Endothelial cell of umbilical vein (primary cell): ENCODE measurements at regions not wholly inside any gene's neighbourhood (a gene's known extent, or its start where the extent isn't known, plus 50 kb on each side); places are given as distances from the start of the nearest gene placed in this dataset.
A peak's percentile ranks its signal among the peaks of the same experiment; 100 is the strongest.
"Not testable (repeated sequence)": the region's sequence is repeated elsewhere in the genome, so short reads cannot be mapped to it uniquely, and the experiment has no call there.

ENCODE experiments used
- BruUV-seq: library from RNA; stranded (reverse); fragments of 400-500 nt; replicated peaks from 2 replicates; lab custom pipeline; 2021; lab: Mats Ljungman, UMichigan
- CTCF ChIA-PET: fragments of 300-600, 350-600 bp; sonication (Branson Sonifier 250); formaldehyde crosslinking; loops from one replicate; lab custom pipeline; 2021; ENCODE audit warnings: antibody characterized with exemption, inconsistent platforms; lab: Charles Lee
- POLR2A ChIA-PET: fragments of 300-600, 350-600 bp; sonication (Branson Sonifier 250); formaldehyde crosslinking; loops from one replicate; lab custom pipeline; 2021; ENCODE audit warnings: antibody characterized with exemption, inconsistent platforms; lab: Charles Lee
- DNase-seq: peaks from one replicate; pipeline ENCODE4 v3.0.0-alpha.2; 2011; ENCODE audit warnings: low read depth, low spot score
- FAIRE-seq: peaks from 2 replicates; lab custom pipeline; 2011; peaks lifted over from hg19 to GRCh38; lab: Jason Lieb, UNC
- H2AFZ ChIP-seq: 2 replicates; pipeline ENCODE4 v1.6.0; 2012; ENCODE audit warnings: low read depth, low read length, control low read depth, inconsistent platforms
- H3K27ac ChIP-seq: 2 replicates; pipeline ENCODE4 v1.5.1; 2011; ENCODE audit warnings: low read depth, mild to moderate bottlenecking, control low read depth, low read length, moderate library complexity; ENCODE audit not compliant: insufficient read depth
- H3K27me3 ChIP-seq, 2 experiments: 2 replicates each; pipeline versions ENCODE4 v1.6.0 to v1.6.1; 2011; ENCODE audit warnings: low read length in 2 of 2, mixed read lengths in 1 of 2; ENCODE audit not compliant: control insufficient read depth in 2 of 2, insufficient read depth in 2 of 2
- H3K36me3 ChIP-seq, 2 experiments: 2 replicates in 1 of 2; 3 replicates in 1 of 2; pipeline ENCODE4 v1.5.1; 2011; ENCODE audit warnings: low read length in 2 of 2, mild to moderate bottlenecking in 1 of 2, moderate library complexity in 1 of 2; ENCODE audit not compliant: control insufficient read depth in 2 of 2, insufficient read depth in 2 of 2; ENCODE audit errors: extremely low read depth in 1 of 2
- H3K4me1 ChIP-seq: 3 replicates; pipeline ENCODE4 v1.5.1; 2011; ENCODE audit warnings: mild to moderate bottlenecking, low read length; ENCODE audit not compliant: control insufficient read depth, insufficient read depth; ENCODE audit errors: extremely low read depth
- H3K4me2 ChIP-seq: 2 replicates; pipeline ENCODE4 v1.6.1; 2011; ENCODE audit warnings: low read length, control low read depth, mixed read lengths; ENCODE audit not compliant: insufficient read depth
- H3K4me3 ChIP-seq, 3 experiments: fragments of 200-600 bp in 1 of 3; sonication (generic), shearing (Covaris generic) in 1 of 3; replicated peaks in 1 of 3; 2 replicates each; pipeline ENCODE4 v1.5.1; 2011 to 2016; ENCODE audit warnings: control low read depth in 3 of 3, low read length in 3 of 3, mild to moderate bottlenecking in 2 of 3, inconsistent platforms in 1 of 3, low read depth in 1 of 3, moderate library complexity in 1 of 3; ENCODE audit not compliant: insufficient read depth in 1 of 3
- H3K79me2 ChIP-seq: 2 replicates; pipeline ENCODE4 v1.6.0; 2012; ENCODE audit warnings: low read length, inconsistent platforms; ENCODE audit not compliant: control insufficient read depth, insufficient read depth
- H3K9ac ChIP-seq: replicated peaks from 2 replicates; pipeline ENCODE3; 2011; ENCODE audit warnings: low read length, control low read depth; ENCODE audit not compliant: insufficient read depth; ENCODE audit errors: extremely low read depth
- H3K9me1 ChIP-seq: replicated peaks from 3 replicates; pipeline ENCODE4 v1.6.0; 2011; ENCODE audit warnings: mild to moderate bottlenecking, low read length; ENCODE audit not compliant: control insufficient read depth, insufficient read depth; ENCODE audit errors: extremely low read depth
- H3K9me3 ChIP-seq: replicated peaks from 2 replicates; pipeline ENCODE4 v1.5.1; 2012; ENCODE audit warnings: low read length, inconsistent platforms; ENCODE audit not compliant: control insufficient read depth, insufficient read depth
- H4K20me1 ChIP-seq: replicated peaks from 2 replicates; pipeline ENCODE3; 2011; ENCODE audit warnings: mild to moderate bottlenecking, low read length; ENCODE audit not compliant: control insufficient read depth, insufficient read depth; ENCODE audit errors: extremely low read depth
- CTCF ChIP-seq, 2 donors: IDR thresholded peaks; 1 replicate in 1 of 2; 2 replicates in 1 of 2; pipeline ENCODE4 v1.5.1; 2011; ENCODE audit warnings: low read length in 2 of 2, mild to moderate bottlenecking in 2 of 2, moderate library complexity in 2 of 2, control low read depth in 1 of 2, inconsistent platforms in 1 of 2, low read depth in 1 of 2; ENCODE audit not compliant: insufficient read depth in 1 of 2; ENCODE audit errors: extremely low read depth in 1 of 2
- POLR2A ChIP-seq: IDR thresholded peaks from 2 replicates; pipeline ENCODE4 v1.6.1; 2012; ENCODE audit warnings: low read depth, mild to moderate bottlenecking, control low read depth, low read length
- dilution Hi-C: fragments of 300-500 bp; cut with MboI; formaldehyde crosslinking; loops from one replicate; pipeline ENCODE4 v1.15.0; 2019; ENCODE audit warnings: low sequenced_read_pairs; ENCODE audit not compliant: extremely low pct_ligation_motif_present
- intact Hi-C: fragments of 100-400 bp; cut with micrococcal nuclease; formaldehyde crosslinking; loops from one replicate; pipeline ENCODE4 v1.10.0; 2022

DNA sequence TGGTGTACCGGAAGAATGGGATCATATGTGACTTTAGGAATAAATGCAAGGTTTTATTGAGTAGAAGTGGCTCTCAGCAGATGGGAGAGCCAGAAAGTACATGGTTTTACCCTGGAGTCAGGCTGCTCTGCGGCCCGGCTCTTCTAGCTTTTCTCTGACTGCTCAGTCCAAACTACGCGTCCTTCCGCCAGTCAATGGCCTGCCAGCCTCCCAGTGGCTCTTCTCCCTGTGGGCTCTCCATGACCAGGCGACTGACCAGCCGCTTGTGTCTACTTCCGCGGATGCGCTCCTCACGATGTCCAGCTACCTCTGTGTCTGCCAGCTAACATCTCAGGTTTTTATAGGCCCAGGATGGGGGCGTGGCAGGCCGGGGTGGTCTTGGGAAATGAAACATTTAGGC lies 220.4 kb downstream of the VAPA start:
- Histone ChIP-seq H3K9me3 (no peaks in the 10 kb centered on the region), H3K27me3 (peaks cover 7 to 13% of the 10 kb centered on the region in 2 experiments), H3K4me1 (no peaks in the 10 kb centered on the region), H4K20me1 (no peaks in the 10 kb centered on the region), H3K27ac (no peak overlapping the region), H3K4me2 (no peak overlapping the region), H3K9me1 (no peaks in the 10 kb centered on the region), H2AFZ (no peak overlapping the region), H3K36me3 (no peaks in the 10 kb centered on the region), H3K9ac (no peak overlapping the region), H3K79me2 (no peaks in the 10 kb centered on the region), H3K4me3 (no peak overlapping the region)
- ChIA-PET CTCF (no interaction called here), POLR2A (no interaction called here)
- no peak for TF ChIP-seq POLR2A
- no peak for TF ChIP-seq CTCF (IDR thresholded peaks at IDR 0.05; ENCODE audit: extremely low read depth in 1 of 2, insufficient read depth in 1 of 2, low read depth in 1 of 2, low read length in 2 of 2)
- dilution Hi-C loops = no loop called here
- DNase-seq (no peak), FAIRE-seq (no peak)
- no TSS peak for BruUV-seq
- intact Hi-C loops = loop anchor here (5.0 kb wide), 1 partner anchor 77 kb away; no protein-coding TSS in a partner anchor

- H3K27ac ChIP-seq, CTCF ChIA-PET, H3K4me1 ChIP-seq, POLR2A ChIA-PET, H3K9me3 ChIP-seq, H2AFZ ChIP-seq, H3K36me3 ChIP-seq, H3K9ac ChIP-seq, dilution Hi-C loops, H4K20me1 ChIP-seq, DNase-seq, H3K4me3 ChIP-seq, BruUV-seq, H3K4me2 ChIP-seq, H3K79me2 ChIP-seq, H3K9me1 ChIP-seq: not testable (repeated sequence)
- FAIRE-seq = peak; percentile 73
- peaks cover 7 to 13% of the 10 kb centered on the region in 2 experiments for H3K27me3 ChIP-seq
- intact Hi-C loops = loop anchor here (5.0 kb wide), 1 partner anchor 77 kb away; no protein-coding TSS in a partner anchor
These were observed 220.9 kb downstream of the VAPA start for GRCh38 chr18:10134749-10135148.
